Endothelial cell of umbilical vein (primary cell): ENCODE measurements at regions not wholly inside any gene's neighbourhood (a gene's known extent, or its start where the extent isn't known, plus 50 kb on each side); places are given as distances from the start of the nearest gene placed in this dataset.

Experiments
- BruUV-seq: library from RNA; stranded (reverse); fragments of 400-500 nt; replicated peaks from 2 replicates; lab custom pipeline; 2021; lab: Mats Ljungman, UMichigan
- CTCF ChIA-PET: fragments of 300-600, 350-600 bp; sonication (Branson Sonifier 250); formaldehyde crosslinking; loops from one replicate; lab custom pipeline; 2021; ENCODE audit warnings: antibody characterized with exemption, inconsistent platforms; lab: Charles Lee
- POLR2A ChIA-PET: fragments of 300-600, 350-600 bp; sonication (Branson Sonifier 250); formaldehyde crosslinking; loops from one replicate; lab custom pipeline; 2021; ENCODE audit warnings: antibody characterized with exemption, inconsistent platforms; lab: Charles Lee
- DNase-seq: peaks from one replicate; pipeline ENCODE4 v3.0.0-alpha.2; 2011; ENCODE audit warnings: low read depth, low spot score
- FAIRE-seq: peaks from 2 replicates; lab custom pipeline; 2011; peaks lifted over from hg19 to GRCh38; lab: Jason Lieb, UNC
- H2AFZ ChIP-seq: 2 replicates; pipeline ENCODE4 v1.6.0; 2012; ENCODE audit warnings: low read depth, low read length, control low read depth, inconsistent platforms
- H3K27ac ChIP-seq: 2 replicates; pipeline ENCODE4 v1.5.1; 2011; ENCODE audit warnings: low read depth, mild to moderate bottlenecking, control low read depth, low read length, moderate library complexity; ENCODE audit not compliant: insufficient read depth
- H3K27me3 ChIP-seq, 2 experiments: 2 replicates each; pipeline versions ENCODE4 v1.6.0 to v1.6.1; 2011; ENCODE audit warnings: low read length in 2 of 2, mixed read lengths in 1 of 2; ENCODE audit not compliant: control insufficient read depth in 2 of 2, insufficient read depth in 2 of 2
- H3K36me3 ChIP-seq, 2 experiments: 2 replicates in 1 of 2; 3 replicates in 1 of 2; pipeline ENCODE4 v1.5.1; 2011; ENCODE audit warnings: low read length in 2 of 2, mild to moderate bottlenecking in 1 of 2, moderate library complexity in 1 of 2; ENCODE audit not compliant: control insufficient read depth in 2 of 2, insufficient read depth in 2 of 2; ENCODE audit errors: extremely low read depth in 1 of 2
- H3K4me1 ChIP-seq: 3 replicates; pipeline ENCODE4 v1.5.1; 2011; ENCODE audit warnings: mild to moderate bottlenecking, low read length; ENCODE audit not compliant: control insufficient read depth, insufficient read depth; ENCODE audit errors: extremely low read depth
- H3K4me2 ChIP-seq: 2 replicates; pipeline ENCODE4 v1.6.1; 2011; ENCODE audit warnings: low read length, control low read depth, mixed read lengths; ENCODE audit not compliant: insufficient read depth
- H3K4me3 ChIP-seq, 3 experiments: fragments of 200-600 bp in 1 of 3; sonication (generic), shearing (Covaris generic) in 1 of 3; replicated peaks in 1 of 3; 2 replicates each; pipeline ENCODE4 v1.5.1; 2011 to 2016; ENCODE audit warnings: control low read depth in 3 of 3, low read length in 3 of 3, mild to moderate bottlenecking in 2 of 3, inconsistent platforms in 1 of 3, low read depth in 1 of 3, moderate library complexity in 1 of 3; ENCODE audit not compliant: insufficient read depth in 1 of 3
- H3K79me2 ChIP-seq: 2 replicates; pipeline ENCODE4 v1.6.0; 2012; ENCODE audit warnings: low read length, inconsistent platforms; ENCODE audit not compliant: control insufficient read depth, insufficient read depth
- H3K9ac ChIP-seq: replicated peaks from 2 replicates; pipeline ENCODE3; 2011; ENCODE audit warnings: low read length, control low read depth; ENCODE audit not compliant: insufficient read depth; ENCODE audit errors: extremely low read depth
- H3K9me1 ChIP-seq: replicated peaks from 3 replicates; pipeline ENCODE4 v1.6.0; 2011; ENCODE audit warnings: mild to moderate bottlenecking, low read length; ENCODE audit not compliant: control insufficient read depth, insufficient read depth; ENCODE audit errors: extremely low read depth
- H3K9me3 ChIP-seq: replicated peaks from 2 replicates; pipeline ENCODE4 v1.5.1; 2012; ENCODE audit warnings: low read length, inconsistent platforms; ENCODE audit not compliant: control insufficient read depth, insufficient read depth
- H4K20me1 ChIP-seq: replicated peaks from 2 replicates; pipeline ENCODE3; 2011; ENCODE audit warnings: mild to moderate bottlenecking, low read length; ENCODE audit not compliant: control insufficient read depth, insufficient read depth; ENCODE audit errors: extremely low read depth
- EZH2 ChIP-seq: IDR thresholded peaks from 2 replicates; pipeline ENCODE4 v1.6.1; 2012; ENCODE audit warnings: borderline replicate concordance, low read depth, mild to moderate bottlenecking, moderate library complexity, low read length, inconsistent platforms; ENCODE audit not compliant: severe bottlenecking
- FOS ChIP-seq: IDR thresholded peaks from 2 replicates; pipeline ENCODE4 v1.6.1; 2011; ENCODE audit warnings: mild to moderate bottlenecking, low read length, moderate library complexity, borderline replicate concordance; ENCODE audit not compliant: insufficient read depth
- GATA2 ChIP-seq: IDR thresholded peaks from 2 replicates; pipeline ENCODE4 v1.7.0; 2011; ENCODE audit warnings: low read depth, mild to moderate bottlenecking, moderate library complexity, mixed read lengths, low read length; ENCODE audit not compliant: insufficient read length, insufficient read depth
- JUN ChIP-seq: IDR thresholded peaks from 2 replicates; pipeline ENCODE4 v1.6.1; 2011; ENCODE audit warnings: borderline replicate concordance, low read depth; ENCODE audit not compliant: insufficient read length, insufficient read depth
- MYC ChIP-seq: IDR thresholded peaks from one replicate; pipeline ENCODE4 v1.6.1; 2011; ENCODE audit warnings: mild to moderate bottlenecking, low read depth, low read length
- POLR2A ChIP-seq: IDR thresholded peaks from 2 replicates; pipeline ENCODE4 v1.6.1; 2012; ENCODE audit warnings: low read depth, mild to moderate bottlenecking, control low read depth, low read length
- POLR2AphosphoS5 ChIP-seq: IDR thresholded peaks from 2 replicates; pipeline ENCODE4 v1.6.1; 2012; ENCODE audit warnings: low read depth, mild to moderate bottlenecking, control low read depth, low read length, moderate library complexity; ENCODE audit not compliant: insufficient read depth
- dilution Hi-C: fragments of 300-500 bp; cut with MboI; formaldehyde crosslinking; loops from one replicate; pipeline ENCODE4 v1.15.0; 2019; ENCODE audit warnings: low sequenced_read_pairs; ENCODE audit not compliant: extremely low pct_ligation_motif_present
- intact Hi-C: fragments of 100-400 bp; cut with micrococcal nuclease; formaldehyde crosslinking; loops from one replicate; pipeline ENCODE4 v1.10.0; 2022
- TF ChIP-seq, protein P1 (sequence below): IDR thresholded peaks from 2 replicates; pipeline ENCODE4 v1.6.1; 2011; ENCODE audit not compliant: insufficient read depth, insufficient read length
- TF ChIP-seq, protein P2 (sequence below), 2 donors: IDR thresholded peaks; 1 replicate in 1 of 2; 2 replicates in 1 of 2; pipeline ENCODE4 v1.5.1; 2011; ENCODE audit warnings: low read length in 2 of 2, mild to moderate bottlenecking in 2 of 2, moderate library complexity in 2 of 2, control low read depth in 1 of 2, inconsistent platforms in 1 of 2, low read depth in 1 of 2; ENCODE audit not compliant: insufficient read depth in 1 of 2; ENCODE audit errors: extremely low read depth in 1 of 2

GRCh38 chr6:167552961-167553735 is 228.3 kb downstream of the TTLL2 start:
- Histone ChIP-seq H3K4me3 (no peak overlapping the region), H3K9me1 (no peaks in the 10 kb centered on the region), H3K4me1 (no peaks in the 10 kb centered on the region), H2AFZ (no peak overlapping the region), H3K79me2 (no peaks in the 10 kb centered on the region), H4K20me1 (no peaks in the 10 kb centered on the region), H3K36me3 (no peaks in the 10 kb centered on the region), H3K27me3 (no peaks in the 10 kb centered on the region), H3K4me2 (no peak overlapping the region), H3K27ac (no peak overlapping the region), H3K9me3 (no peaks in the 10 kb centered on the region), H3K9ac (no peak overlapping the region)
- ChIA-PET POLR2A (no interaction called here), CTCF (no interaction called here)
- TF ChIP-seq POLR2AphosphoS5 (no peak), GATA2 (no peak), MYC (no peak)
- TF ChIP-seq, protein P1, sequence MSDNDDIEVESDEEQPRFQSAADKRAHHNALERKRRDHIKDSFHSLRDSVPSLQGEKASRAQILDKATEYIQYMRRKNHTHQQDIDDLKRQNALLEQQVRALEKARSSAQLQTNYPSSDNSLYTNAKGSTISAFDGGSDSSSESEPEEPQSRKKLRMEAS = no peak
- no TSS peak for BruUV-seq
- intact Hi-C loops (no loop called here), dilution Hi-C loops (no loop called here)
- no peak for DNase-seq
- no peak for FAIRE-seq

- H4K20me1 ChIP-seq = no peaks in the 10 kb centered on the region
- H3K9ac ChIP-seq = no peak overlapping the region
- no peaks in the 10 kb centered on the region for H3K27me3 ChIP-seq
- ChIA-PET POLR2A (no interaction called here), CTCF (no interaction called here)
- intact Hi-C loops (no loop called here), dilution Hi-C loops (no loop called here)
- FAIRE-seq (no peak), DNase-seq (no peak)
- H3K36me3 ChIP-seq = no peaks in the 10 kb centered on the region
- no peak overlapping the region for H3K4me3 ChIP-seq
- H2AFZ ChIP-seq = no peak overlapping the region
- TF ChIP-seq, protein P1 = no peak
- TF ChIP-seq POLR2AphosphoS5 (no peak), POLR2A (no peak), FOS (no peak), GATA2 (no peak), EZH2 (no peak), MYC (no peak), JUN (no peak)
- TF ChIP-seq, protein P2, sequence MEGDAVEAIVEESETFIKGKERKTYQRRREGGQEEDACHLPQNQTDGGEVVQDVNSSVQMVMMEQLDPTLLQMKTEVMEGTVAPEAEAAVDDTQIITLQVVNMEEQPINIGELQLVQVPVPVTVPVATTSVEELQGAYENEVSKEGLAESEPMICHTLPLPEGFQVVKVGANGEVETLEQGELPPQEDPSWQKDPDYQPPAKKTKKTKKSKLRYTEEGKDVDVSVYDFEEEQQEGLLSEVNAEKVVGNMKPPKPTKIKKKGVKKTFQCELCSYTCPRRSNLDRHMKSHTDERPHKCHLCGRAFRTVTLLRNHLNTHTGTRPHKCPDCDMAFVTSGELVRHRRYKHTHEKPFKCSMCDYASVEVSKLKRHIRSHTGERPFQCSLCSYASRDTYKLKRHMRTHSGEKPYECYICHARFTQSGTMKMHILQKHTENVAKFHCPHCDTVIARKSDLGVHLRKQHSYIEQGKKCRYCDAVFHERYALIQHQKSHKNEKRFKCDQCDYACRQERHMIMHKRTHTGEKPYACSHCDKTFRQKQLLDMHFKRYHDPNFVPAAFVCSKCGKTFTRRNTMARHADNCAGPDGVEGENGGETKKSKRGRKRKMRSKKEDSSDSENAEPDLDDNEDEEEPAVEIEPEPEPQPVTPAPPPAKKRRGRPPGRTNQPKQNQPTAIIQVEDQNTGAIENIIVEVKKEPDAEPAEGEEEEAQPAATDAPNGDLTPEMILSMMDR (IDR thresholded peaks at IDR 0.05; ENCODE audit: extremely low read depth in 1 of 2, insufficient read depth in 1 of 2, low read depth in 1 of 2, low read length in 2 of 2) = no peak
- no TSS peak for BruUV-seq
- H3K27ac ChIP-seq = no peak overlapping the region
- H3K79me2 ChIP-seq = no peaks in the 10 kb centered on the region
- no peaks in the 10 kb centered on the region for H3K9me1 ChIP-seq
- H3K9me3 ChIP-seq = no peaks in the 10 kb centered on the region
- H3K4me2 ChIP-seq = no peak overlapping the region
- H3K4me1 ChIP-seq = no peaks in the 10 kb centered on the region
Measured at GRCh38 chr6:167553736-167554119, 228.8 kb downstream of the TTLL2 start.
